ENCODE measurements at regions not wholly inside any gene's neighbourhood (a gene's known extent, or its start where the extent isn't known, plus 50 kb on each side); places are given as distances from the start of the nearest gene placed in this dataset.
"Not testable (repeated sequence)": the region's sequence is repeated elsewhere in the genome, so short reads cannot be mapped to it uniquely, and the experiment has no call there.

GRCh38 chr4:77525538-77525937, 80.1 kb upstream of the CXCL13 start:
- Histone ChIP-seq H3K36me3 (replicated peaks; ENCODE audit: low read depth, low read length) (no peaks in the 10 kb centered on the region), H3K79me2 (ENCODE audit: low read length) (no peaks in the 10 kb centered on the region), H3K4me2 (ENCODE audit: low read length) (no peak overlapping the region), H3K9ac (ENCODE audit: low read length) (no peak overlapping the region), H2AFZ (ENCODE audit: low read depth, low read length) (no peak overlapping the region), H3K27ac (ENCODE audit: low read length) (no peak overlapping the region), H3K9me3 (ENCODE audit: insufficient read depth, low read length) (no peaks in the 10 kb centered on the region; the same call in 1 of the 2 replicates), H3K4me1 (ENCODE audit: low read length) (no peaks in the 10 kb centered on the region), H3K27me3 (ENCODE audit: low read depth, low read length) (no peaks in the 10 kb centered on the region), H4K20me1 (ENCODE audit: insufficient read depth, low read length) (no peaks in the 10 kb centered on the region), H3K4me3 (ENCODE audit: low read length) (no peak overlapping the region)
- TF ChIP-seq CTCF (IDR thresholded peaks at IDR 0.05; ENCODE audit: low read depth, low read length) (no peak), EZH2phosphoT487 (IDR thresholded peaks at IDR 0.05; ENCODE audit: low read depth) (no peak)

GRCh38 chr4:77527900-77528299, 77.7 kb upstream of the CXCL13 start:
- H2AFZ ChIP-seq (ENCODE audit: low read depth, low read length); H4K20me1 ChIP-seq (ENCODE audit: insufficient read depth, low read length); H3K4me3 ChIP-seq (ENCODE audit: low read length); H3K27ac ChIP-seq (ENCODE audit: low read length); H3K9me3 ChIP-seq (ENCODE audit: insufficient read depth, low read length); H3K79me2 ChIP-seq (ENCODE audit: low read length); H3K4me1 ChIP-seq (ENCODE audit: low read length); H3K9ac ChIP-seq (ENCODE audit: low read length); H3K27me3 ChIP-seq (ENCODE audit: low read depth, low read length); H3K36me3 ChIP-seq (replicated peaks; ENCODE audit: low read depth, low read length); H3K4me2 ChIP-seq (ENCODE audit: low read length): not testable (repeated sequence)

- Histone ChIP-seq H3K36me3 (replicated peaks; ENCODE audit: low read depth, low read length) (no peaks in the 10 kb centered on the region), H3K9ac (ENCODE audit: low read length) (no peak overlapping the region), H4K20me1 (ENCODE audit: insufficient read depth, low read length) (no peaks in the 10 kb centered on the region), H3K4me1 (ENCODE audit: low read length) (peaks cover 13% of the 10 kb centered on the region), H2AFZ (ENCODE audit: low read depth, low read length) (no peak overlapping the region), H3K27ac (ENCODE audit: low read length) (no peak overlapping the region), H3K79me2 (ENCODE audit: low read length) (no peaks in the 10 kb centered on the region), H3K4me2 (ENCODE audit: low read length) (no peak overlapping the region), H3K27me3 (ENCODE audit: low read depth, low read length) (no peaks in the 10 kb centered on the region), H3K9me3 (ENCODE audit: insufficient read depth, low read length) (peaks cover 5% of the 10 kb centered on the region; the same call in 1 of the 2 replicates), H3K4me3 (ENCODE audit: low read length) (no peak overlapping the region)
- no peak for TF ChIP-seq CTCF (IDR thresholded peaks at IDR 0.05; ENCODE audit: low read depth, low read length)
- TF ChIP-seq EZH2phosphoT487 (IDR thresholded peaks at IDR 0.05; ENCODE audit: low read depth): no peak
Observed at GRCh38 chr4:77538144-77538543, 67.5 kb upstream of the CXCL13 start.

- Histone ChIP-seq H3K27me3 (ENCODE audit: low read depth, low read length) (no peaks in the 10 kb centered on the region), H4K20me1 (ENCODE audit: insufficient read depth, low read length) (no peaks in the 10 kb centered on the region), H3K9ac (ENCODE audit: low read length) (no peak overlapping the region), H3K4me1 (ENCODE audit: low read length) (peaks cover 13% of the 10 kb centered on the region), H3K27ac (ENCODE audit: low read length) (no peak overlapping the region), H3K79me2 (ENCODE audit: low read length) (no peaks in the 10 kb centered on the region), H3K9me3 (ENCODE audit: insufficient read depth, low read length) (peaks cover 5% of the 10 kb centered on the region; the same call in 1 of the 2 replicates), H3K4me2 (ENCODE audit: low read length) (no peak overlapping the region), H2AFZ (ENCODE audit: low read depth, low read length) (no peak overlapping the region), H3K4me3 (ENCODE audit: low read length) (no peak overlapping the region), H3K36me3 (replicated peaks; ENCODE audit: low read depth, low read length) (no peaks in the 10 kb centered on the region)
- TF ChIP-seq EZH2phosphoT487 (IDR thresholded peaks at IDR 0.05; ENCODE audit: low read depth): no peak
- no peak for TF ChIP-seq CTCF (IDR thresholded peaks at IDR 0.05; ENCODE audit: low read depth, low read length)
Observed at GRCh38 chr4:77538574-77539157, 67.0 kb upstream of the CXCL13 start.
